Anterior cingulate cortex (tissue), 58 donors: ENCODE measurements at regions not wholly inside any gene's neighbourhood (a gene's known extent, or its start where the extent isn't known, plus 50 kb on each side); places are given as distances from the start of the nearest gene placed in this dataset.
"Not testable (repeated sequence)": the region's sequence is repeated elsewhere in the genome, so short reads cannot be mapped to it uniquely, and the experiment has no call there.

Experiments
- DNase-seq, 58 donors: peaks; one replicate each; lab custom pipeline; 2025; lab: John Stamatoyannopoulos, UW

DNA sequence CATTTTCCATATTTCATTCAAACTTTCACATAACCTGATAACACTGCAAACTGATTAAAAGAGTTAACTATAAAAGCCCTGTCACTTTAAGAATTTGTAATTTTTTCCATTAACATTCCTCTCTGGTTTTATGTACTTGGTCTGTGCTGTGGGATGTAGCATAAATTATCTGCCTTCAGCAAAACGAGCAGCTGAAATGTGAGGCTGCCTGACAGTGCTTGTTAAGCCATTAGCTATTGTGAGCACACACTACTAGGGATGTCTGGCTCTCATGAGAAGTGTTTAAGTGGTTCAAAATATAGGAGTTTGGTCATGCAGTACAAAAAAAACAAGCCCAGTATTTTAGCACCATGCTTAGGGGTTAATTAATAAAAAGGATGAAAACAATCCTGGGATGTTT, 63.0 kb downstream of the HOXA1 start:
- no peak for DNase-seq

DNA sequence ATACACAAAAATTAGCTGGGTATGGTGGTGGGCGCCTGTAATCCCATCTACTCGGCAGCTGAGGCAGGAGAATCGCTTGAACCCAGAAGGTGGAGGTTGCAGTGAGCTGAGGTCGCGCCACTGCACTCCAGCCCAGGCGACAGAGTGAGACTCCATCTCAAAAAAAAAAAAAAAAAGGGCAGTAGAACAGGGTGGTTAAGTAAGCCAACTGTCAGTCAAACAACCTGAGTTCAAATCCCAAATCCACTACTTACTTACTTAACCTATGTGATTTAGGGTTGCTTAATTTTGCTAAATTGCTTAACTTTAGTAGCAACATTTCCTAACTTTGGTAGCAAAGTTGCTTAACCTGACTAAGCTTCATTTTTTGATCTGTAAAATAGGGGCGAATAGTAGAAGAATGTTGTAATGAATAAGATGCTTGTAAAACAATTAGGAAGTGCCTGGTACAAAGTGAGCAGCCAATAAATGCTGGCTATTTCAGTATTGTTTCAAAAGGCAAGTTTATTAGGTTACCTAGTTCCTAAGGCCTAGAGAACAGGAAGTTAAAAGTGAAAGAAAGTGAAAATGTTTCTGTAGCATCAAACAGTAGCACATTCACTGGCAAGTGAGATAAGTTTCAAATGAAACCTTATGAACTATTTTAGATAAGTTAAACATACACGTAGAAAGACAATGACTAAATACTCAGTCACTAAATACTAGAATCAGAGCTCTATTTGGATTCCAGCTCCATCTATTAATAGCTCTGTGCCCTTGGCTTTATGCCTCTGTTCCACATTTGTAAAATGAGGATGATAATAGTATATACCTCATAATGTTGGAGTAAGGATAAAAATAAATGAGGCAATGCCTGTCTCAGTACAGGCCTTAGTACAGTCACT, 64.3 kb downstream of the HOXA1 start:
- no peak for DNase-seq

DNA sequence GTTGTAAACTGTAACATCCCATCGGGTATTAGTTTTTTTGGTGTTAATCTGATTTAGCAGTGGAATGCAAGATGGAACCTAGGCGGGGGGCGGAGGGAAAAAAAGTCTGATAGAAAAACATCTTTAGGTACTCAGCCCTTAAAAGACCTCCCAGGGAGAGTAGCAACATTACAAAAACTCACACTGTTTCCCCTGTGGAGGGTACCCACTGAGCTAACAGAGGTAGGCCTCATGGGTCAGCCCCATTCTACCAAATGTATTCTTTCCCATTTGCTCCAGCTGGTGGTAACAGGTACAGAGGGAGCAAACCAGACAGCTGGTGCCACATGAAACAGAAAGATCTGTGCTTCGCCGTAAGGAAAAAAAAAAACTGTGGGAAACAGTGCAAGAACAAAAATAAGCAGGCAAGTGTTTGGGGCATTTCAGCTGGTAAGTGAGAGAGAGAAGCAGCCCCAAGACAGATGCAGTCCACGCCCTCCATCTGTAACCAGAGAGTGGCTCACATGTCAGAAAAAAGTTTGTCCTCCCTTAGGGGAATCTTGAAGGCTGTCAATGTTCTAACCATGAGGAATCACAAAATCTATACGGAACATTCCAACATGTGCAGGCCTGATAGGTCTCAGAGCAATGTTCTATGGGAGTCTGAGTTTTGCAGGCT, 65.3 kb downstream of the HOXA1 start:
- no peak for DNase-seq

DNA sequence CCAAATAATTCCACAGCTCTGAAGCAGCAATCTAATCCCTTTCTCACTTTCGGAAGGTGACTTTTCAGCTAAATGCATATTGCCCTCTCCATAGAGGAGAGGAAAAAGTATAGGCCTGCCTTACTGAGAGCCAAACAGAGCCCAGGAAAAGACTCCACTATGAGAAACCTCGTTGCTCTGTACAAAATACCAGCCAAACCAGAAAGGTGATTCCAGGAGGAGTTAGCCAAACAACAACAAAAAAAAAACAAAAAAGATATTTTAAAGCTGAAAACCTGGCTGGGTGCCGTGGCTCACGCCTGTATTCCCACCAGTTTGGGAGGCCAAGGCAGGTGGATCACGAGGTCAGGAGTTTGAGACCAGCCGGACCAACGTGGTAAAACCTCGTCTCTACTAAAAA, 70.5 kb downstream of the HOXA1 start:
- no peak for DNase-seq

DNA sequence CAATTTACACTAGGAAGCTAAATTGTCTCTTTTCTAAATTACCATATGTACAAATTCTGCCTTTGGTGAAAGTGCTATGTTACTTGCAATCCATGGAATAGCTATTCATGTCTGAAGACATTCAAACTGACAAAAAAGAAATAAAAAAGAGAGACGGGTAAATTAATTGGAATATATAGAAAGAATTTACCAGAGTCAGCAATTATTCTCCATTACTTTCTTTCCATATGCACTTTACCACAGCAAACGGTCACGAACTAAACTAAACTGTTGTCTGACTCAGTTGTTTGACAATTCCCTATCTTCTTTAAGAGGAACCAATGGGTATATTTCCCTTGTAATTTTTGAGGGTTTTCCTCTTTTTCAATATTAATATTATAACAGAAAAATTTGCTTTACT, 85.7 kb downstream of the HOXA1 start:
- DNase-seq: no peak

DNA sequence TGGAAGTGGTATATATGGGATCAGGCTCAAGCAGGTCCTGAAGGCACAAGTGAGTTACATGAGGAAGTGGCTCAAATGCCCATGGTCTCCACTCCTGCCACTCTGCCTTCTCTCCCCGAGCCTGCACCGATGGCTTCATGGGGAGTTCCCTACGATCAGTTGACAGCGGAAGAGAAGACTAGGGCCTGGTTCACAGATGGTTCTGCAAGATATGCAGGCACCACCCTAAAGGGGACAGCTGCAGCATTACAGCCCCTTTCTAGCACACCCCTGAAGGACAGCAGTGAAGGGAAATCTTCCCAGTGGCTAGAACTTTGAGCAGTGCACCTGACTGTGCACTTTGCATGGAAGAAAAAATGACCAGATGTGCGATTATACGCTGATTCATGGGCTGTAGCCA, 95.3 kb downstream of the HOXA1 start:
- no peak for DNase-seq

DNA sequence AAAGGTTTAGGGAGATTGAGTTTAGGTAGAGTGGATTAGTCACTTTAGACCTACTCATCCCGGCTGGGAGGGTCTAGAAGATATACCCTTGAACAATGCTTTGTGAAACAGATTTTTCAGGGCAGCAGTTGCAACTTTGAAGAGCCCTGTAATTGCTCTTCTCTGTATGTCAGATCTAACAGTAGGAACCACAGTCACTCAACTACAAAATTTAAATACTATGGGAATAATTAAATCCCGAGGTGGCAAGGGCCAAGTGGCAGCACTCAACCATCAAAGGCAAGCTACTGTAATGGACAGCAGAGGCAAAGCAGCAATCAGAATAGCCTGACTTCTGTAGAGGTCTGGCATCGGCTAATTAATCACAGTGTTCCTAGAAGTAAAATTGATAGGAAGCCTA, 97.5 kb downstream of the HOXA1 start:
- not testable (repeated sequence) for DNase-seq

DNA sequence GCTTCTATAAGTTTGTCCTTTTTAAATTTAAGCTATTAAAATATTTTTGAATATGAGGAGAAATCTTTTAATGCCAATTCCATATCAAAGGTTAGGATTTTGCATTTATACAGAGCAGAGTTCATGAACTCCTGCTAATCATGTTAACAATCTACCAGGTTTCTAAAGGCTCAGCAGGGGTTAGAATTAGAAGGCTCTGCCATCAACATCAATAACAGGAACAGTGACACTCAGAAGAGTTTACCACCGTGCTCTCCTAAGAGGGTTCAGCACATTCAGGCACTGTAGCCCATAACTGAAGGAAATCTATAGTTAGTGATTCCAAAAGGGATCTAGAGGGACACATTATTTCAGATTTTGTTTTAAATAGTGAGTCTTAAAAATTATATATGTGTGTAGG, 100.1 kb downstream of the HOXA1 start:
- no peak for DNase-seq

DNA sequence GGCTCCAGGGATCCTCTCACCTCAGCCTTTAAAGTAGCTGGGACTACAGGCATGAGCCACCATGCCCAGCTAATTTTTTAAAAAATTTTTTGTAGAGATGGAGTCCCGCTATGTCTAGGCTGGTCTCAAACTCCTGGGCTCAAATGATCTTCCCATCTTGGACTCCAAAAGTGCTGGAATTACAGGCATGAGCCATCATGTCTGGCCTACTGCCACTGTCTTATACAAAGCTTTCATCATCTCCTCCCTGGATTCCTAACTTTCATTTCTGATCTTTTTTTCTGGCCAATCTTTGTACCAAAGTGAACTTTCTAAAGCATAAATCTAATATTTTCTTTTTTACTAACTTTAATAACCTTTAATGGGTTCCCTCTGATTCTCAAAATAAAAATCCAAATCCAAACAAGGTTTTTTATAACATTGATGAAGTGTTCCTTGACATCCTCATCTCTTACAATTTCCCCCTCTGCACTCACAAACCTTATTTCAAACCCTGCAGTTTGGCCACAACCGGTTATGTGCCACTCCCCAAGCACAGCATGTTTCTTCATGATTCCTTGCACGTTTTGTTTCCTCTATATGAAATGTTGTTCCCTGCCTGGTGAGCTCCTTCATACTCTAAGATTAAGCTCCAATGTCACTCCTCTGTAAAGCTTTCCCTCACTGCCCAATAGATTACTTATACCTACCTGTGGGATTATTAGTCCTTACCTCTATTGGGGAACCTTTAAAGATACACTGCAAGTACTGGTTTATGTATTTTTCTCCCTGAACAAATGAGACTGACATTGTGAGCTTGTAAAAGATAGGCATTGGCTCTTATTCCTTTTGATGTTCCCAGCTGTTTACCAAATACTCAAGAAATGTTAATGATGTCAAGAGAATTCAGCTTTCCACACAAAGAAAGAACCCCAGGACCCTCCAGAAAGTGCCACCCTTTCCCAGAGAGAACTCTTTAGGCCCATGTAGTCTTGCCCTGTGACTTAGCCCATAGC, 101.7 kb downstream of the HOXA1 start:
- DNase-seq: no peak

DNA sequence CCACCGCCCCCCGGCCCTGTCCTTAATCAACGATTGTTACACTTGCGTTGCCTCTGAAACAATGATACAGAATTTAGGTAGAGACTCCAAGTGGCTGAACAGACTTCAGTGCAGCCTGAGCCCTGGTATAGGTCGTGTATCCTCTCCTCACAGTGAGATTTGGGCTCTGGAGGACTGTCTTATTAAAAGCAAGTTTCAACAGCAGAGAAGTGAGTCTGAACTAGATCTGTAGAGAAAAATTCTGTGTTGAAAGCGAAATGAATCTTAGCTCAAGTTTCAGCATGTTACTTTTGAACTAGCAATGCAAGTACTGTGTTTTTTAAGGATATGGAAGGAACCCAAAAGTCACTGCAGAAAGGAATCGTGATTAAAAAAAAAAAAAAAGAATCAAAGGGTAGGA, 103.1 kb downstream of the HOXA1 start:
- no peak for DNase-seq

DNA sequence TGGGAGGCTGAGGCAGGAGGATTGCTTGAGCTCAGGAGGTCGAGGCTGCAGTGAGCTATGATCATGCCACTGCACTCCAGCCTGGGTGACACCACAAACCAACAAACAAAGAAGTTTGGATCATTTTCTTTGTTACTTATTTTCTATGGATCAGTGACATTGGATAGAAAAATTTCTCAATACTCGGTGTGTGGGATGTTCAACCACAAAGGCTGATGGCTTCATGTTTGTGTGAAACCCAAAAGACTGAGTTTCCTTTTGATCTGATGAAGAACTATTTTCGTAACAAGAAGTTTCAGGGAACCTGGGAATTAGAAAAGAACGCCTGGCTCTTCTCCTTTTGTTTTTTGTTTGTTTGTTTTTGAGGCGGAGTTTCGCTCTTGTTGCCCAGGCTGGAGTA, 104.0 kb downstream of the HOXA1 start:
- DNase-seq: no peak

DNA sequence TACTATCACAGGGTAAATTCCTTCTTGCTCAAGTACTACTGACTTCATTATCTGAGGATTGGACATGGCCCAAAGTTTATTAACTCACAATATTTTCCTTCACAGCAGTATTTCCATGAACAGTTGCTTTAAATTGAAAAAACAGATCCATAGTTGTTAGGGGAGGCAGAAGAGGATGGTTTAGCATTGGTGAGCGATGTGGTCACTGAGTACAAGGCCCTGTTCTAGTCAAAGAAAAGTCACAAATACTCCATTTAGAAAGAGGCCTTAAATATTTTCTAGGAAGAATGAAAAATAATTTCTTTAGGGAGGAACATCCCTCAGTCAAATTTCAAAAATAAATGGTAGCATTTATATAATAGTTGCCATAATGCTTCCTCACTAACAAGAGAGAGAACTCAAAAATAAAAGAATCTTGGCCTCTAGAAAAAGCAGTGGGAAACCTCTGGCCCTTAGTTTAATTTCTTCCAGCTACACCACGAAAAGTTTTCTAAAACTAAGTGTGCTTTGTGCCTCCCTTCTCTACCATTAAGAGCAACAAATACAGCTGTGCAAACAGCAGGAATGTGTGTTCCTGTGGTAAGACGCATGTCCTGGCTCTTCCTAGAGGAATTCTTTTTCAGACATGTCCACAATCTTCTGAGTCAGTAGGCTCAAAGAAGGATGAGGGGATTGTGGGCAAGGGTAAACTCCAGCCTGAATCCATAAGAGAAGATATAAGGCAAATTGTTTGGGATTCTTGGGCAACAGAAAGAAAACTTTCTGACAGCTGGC, 105.7 kb downstream of the HOXA1 start:
- DNase-seq: no peak

DNA sequence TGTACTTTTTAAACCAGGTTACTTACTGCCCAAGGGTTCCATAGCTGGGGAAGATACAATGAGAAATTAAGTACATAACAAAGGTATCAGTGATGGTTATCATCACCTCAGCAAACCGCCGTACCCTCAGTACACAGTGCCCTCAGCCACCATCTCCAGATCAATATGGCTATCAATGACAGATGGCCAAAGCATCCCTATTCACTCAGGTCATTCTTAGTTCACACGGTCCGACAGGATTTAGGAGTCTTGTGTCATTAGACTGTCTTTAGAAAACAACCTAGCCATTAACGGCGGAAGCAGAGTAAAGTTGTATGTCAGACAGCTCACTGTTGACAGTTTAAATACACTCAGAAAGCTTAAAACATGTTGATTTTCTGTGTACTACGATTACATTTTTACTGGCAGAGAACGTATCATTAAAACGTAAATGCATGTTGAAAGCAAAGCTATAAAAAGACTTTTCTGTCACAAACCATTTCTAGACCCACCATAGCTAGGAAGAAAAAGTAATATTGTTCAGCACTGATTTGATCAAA, 106.9 kb downstream of the HOXA1 start:
- DNase-seq: no peak

DNA sequence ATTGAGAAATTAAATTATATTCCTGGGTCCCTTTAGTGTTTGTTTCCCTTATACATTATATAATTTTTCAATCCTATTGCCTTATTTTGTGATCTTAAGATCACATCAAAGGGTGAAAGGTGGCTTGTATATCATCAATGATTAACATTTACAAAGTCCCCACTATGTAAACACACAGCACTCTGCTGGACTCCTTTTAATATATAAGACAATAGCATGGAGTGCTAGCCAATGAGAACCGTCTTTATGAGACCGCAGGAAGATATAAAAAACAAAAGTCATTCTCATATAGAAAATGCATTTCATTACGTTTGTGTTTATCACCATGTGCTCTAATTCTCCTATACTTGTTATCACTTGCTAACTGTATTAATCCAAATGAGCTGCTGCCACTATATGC, 108.5 kb downstream of the HOXA1 start:
- DNase-seq: no peak

DNA sequence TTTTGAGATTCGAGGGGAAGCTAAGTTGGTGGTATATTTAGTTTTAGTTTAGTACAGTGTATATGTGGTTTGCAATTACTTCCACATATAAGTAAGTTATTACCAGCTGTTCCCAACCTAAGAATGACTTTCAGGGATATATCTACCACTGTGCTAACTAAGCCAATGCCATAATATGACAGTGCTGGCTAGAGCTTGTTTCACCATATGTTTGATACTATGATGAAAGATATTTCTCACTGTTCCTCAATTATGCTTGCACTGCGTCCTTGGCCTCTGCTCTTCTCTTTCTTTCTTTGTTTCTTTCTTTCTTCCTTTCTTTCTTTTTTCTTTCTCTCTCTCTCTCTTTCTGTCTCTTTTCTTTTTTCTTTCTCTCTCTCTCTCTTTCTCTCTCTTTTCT, 113.8 kb upstream of the SKAP2 start:
- DNase-seq: no peak

DNA sequence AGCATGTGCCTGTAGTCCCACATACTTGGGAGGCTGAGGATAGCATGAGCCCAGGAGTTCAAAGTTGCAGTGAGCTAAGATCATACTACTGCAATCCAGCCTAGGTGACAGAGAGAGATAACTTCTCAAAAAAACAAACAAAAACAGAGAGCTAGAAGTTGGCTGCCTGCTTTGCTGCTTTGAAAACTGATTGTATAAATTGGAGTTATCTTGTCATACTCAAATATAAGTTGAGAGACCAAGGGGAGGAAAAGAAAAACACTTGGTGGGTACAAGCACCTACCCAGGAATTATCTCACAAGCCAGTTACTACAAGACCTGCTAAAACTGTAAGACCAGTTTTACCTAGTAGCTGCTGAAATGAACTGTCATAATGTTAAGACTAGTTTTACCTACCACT, 112.5 kb upstream of the SKAP2 start:
- no peak for DNase-seq

DNA sequence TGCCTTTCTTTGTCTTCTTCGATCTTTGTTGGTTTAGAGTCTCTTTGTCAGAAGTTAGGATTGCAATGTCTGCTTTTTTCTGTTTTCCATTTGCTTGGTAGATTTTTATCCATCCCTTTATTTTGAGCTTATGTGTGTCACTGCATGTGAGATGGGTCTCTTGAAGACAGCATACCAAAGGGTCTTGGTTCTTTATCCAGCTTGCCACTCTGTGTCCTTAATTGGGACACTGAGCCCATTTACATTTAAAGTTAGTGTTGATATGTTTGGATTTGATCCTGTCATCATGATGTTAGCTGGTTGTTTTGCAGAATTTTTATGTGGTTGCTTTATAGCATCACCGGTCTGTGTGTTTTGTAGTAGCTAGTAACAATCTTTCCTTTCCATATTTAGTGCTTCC, 107.5 kb upstream of the SKAP2 start:
- not testable (repeated sequence) for DNase-seq

DNA sequence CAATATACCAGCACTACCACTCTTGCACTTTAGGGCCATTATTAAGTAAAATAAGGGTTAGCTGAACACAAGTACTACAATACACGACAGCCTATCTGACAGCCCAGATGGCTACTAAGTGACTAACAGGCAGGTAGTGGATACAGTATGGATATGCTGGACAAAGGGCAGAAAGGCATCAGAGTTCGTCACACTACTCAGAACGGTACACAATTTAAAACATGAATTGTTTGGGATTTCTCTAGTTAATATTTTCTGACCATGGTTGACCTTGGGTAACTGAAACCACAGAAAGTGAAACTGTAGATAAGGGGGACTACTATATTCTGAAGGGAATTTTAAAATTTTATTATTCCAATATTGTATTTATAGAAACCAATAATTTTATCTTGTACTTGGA, 101.3 kb upstream of the SKAP2 start:
- no peak for DNase-seq

DNA sequence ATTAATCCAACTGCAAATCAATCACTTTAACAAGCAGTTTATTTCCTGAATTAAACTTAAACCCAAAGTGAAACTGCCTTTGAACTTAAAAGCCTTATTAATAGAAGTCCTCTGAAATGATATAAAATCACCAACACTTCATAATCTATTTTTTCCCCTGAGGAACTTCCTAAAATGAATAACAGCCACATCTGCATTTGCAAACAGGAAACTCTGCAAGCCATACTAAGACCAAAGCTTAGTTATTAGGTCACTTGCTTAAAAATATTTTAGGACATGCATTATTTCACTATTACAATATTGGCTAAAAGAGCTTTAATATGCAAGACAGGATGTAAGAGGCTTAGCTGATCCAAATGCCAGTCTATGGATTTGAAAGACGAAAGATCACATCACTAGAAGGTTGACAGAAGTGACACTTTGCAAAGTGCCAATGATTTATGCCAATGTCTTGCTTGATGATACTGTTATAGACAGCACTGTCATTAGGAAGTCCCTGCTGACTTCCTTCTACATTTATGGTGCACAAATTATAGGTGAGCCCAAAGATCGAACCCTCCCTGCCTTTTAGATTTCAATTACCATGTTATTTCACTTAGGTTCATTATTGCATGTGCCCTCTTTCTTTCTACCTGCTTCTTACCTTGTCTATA, 99.9 kb upstream of the SKAP2 start:
- DNase-seq: no peak
